ENCODE measurements at regions not wholly inside any gene's neighbourhood (a gene's known extent, or its start where the extent isn't known, plus 50 kb on each side); places are given as distances from the start of the nearest gene placed in this dataset.
"Not testable (repeated sequence)": the region's sequence is repeated elsewhere in the genome, so short reads cannot be mapped to it uniquely, and the experiment has no call there.

DNA sequence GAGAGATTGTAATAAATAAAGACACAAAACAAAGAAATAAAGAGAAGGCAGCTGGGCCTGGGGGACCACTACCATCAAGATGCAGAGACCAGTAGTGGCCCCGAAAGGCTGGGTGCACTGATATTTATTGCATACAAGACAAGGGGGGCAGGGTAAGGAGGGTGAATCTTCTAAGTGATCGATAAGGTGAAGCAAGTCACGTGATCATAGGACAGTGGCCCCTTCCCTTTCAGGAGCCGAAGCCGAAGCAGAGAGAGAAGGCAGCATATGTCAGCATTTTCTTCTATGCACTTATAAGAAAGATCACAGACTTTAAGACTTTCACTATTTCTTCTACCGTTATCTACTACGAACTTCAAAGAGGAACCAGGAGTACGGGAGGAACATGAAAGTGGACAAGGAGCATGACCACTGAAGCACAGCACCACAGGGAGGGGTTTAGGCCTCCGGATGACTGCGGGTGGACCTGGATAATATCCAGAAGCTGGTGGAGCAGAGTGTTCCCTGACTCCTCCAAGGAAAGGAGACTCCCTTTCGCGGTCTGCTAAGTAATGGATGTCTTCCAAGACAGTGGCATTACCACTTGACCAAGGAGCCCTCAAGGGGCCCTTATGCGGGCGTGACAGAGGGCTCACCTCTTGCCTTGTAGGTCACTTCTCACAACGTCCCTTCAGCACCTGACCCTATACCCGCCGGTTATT lies 126.4 kb downstream of the RBM46 start:
- not testable (repeated sequence) for DNase-seq (ENCODE audit: low spot score)

GRCh38 chr4:154908168-154908567 lies 127.1 kb downstream of the RBM46 start:
- no peak for DNase-seq (ENCODE audit: low spot score)

- no peak for DNase-seq (ENCODE audit: low spot score)
These were observed 130.0 kb downstream of the RBM46 start for GRCh38 chr4:154911097-154911496.

DNA sequence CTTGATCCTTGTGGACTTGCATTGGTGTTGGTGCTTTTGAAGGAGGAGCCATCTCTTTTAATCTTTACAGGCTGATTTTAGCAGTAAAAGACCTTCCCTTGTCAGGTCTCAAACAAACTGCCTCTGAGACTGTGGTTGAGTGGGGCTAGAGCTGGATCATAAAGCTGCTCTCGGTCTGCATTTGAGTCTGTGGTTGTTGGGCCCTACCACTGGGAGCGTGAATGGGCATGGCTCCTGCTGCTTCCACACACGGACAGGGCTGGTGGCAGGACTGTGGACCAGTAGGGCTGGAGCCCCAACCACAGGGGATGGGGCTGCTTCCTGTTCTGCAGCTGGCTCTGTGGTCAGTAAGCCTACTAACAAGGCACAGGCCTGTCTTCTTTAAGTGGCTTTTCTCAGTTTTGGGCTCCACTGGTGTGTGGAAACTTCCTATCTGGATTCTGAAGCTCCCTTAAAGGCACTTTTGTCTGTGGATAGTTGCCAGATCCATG lies 130.6 kb downstream of the RBM46 start:
- no peak for DNase-seq (ENCODE audit: low spot score)

DNA sequence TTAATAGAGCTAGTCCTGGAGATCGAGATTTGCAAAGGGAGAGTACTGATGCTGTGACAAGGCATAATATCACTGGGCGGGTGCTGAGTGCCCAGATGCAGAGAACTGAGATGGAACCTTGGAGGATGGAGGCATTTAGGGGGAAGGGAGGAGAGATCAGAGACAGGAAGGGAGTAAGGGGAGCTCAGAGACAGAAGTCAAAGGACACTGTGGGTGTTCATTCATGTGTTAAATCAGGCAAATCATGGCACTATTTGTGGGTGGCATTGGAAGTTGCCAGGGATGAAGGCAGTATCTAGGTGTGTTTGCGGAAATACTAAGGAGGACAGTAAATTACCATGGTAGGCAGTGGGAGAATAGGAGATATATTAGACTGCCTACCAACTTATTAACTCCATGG lies 135.0 kb downstream of the RBM46 start:
- no peak for DNase-seq (ENCODE audit: low spot score)

DNA sequence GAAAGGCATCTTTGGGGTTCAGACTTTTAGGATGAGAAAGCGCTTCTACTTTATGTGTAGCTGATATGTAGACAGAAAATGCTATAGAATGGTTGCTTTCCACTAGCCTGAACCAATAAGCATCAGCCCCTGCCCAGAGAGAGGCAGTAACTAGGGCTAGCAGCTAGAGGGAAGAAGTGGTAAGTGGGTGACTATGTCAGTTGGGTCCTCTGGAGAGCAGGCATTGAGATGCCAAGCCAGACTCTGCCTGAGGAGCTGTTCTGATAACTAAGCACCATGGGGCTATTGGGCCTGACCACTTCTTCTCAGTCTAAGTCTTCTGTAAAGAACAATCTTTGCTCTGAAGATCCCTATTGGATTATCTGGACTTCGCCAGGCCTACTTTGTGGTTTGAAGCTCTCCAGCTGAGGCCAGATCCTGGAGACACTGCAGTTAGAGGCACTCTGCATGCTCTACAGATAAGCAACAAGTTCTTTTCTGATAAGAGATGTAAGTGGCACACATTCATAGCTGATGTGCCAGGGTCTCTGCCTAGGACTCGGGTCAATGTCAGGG lies 146.1 kb downstream of the RBM46 start:
- DNase-seq (ENCODE audit: low spot score) = no peak

DNA sequence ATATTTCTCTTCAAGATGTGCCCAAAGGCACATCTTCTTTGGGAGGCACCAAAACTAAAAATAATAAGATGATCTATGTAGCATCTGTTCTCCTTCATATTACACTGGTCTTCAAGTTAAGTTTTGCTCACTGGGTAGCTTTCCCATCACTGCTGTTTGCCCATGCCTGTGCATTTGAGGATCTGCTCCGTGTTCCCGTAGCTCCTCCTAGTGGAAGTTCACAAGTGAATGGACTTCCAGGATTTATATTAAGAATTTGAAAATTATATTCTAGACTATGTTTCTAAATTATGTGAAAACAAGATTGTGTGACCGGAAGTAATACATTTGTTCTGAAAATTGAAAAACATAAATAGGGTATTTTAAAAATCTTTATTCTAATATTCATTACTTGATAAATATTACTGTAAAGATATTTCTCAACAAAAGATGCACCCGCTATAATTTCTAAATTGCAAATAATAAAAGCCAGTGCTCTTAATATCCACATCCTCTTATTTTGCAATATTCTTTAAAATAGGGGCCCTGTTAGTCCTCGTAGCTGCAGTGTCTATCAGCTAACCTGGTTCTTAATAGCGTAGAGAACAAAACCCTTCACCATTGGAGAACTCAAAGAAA lies 147.7 kb downstream of the RBM46 start:
- no peak for DNase-seq (ENCODE audit: low spot score)

DNA sequence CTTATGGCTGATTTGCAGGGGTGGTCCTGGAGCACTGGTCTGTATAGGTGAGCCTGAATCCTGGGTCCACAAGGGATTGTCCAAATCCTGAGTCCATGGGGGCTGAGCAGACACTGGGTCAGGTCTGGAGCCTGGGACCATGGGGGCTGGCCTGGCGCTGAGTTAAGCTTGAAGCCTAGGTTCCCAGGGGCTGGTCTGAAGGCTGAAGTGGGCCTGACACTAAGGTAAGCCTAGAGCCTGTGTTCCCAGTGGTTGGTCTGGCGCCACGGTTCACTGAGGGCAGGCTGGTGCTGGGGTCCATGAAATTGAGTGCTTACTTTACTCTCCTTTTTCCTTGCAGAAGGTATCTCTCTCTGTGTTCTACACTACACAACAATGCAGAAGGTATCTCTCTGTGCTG lies 155.8 kb downstream of the RBM46 start:
- DNase-seq (ENCODE audit: low spot score) = no peak

GRCh38 chr4:154939851-154940250 lies 158.8 kb downstream of the RBM46 start:
- no peak for DNase-seq (ENCODE audit: low spot score)

DNA sequence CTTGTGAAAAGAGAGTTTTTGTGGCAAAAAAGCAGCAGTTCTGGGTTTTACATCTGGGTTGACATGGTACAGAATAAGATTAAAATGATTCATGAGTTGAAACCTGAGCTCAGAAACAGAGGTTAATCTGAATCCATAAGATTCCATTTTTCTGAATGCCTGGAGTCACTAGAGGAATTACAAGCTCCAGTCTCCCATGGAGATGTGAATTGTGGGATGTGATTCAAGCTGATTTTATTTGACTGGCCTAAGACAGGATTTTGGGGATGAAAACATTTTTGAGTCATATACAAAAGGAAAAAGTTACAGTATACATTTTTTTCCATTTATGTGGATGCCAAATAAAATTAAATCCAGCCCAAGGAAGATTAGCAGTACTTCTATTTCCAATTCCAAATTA lies 161.1 kb downstream of the RBM46 start:
- no peak for DNase-seq (ENCODE audit: low spot score)

GRCh38 chr4:154944996-154945395 lies 163.9 kb downstream of the RBM46 start:
- no peak for DNase-seq (ENCODE audit: low spot score)

- no peak for DNase-seq (ENCODE audit: low spot score)
These were observed 165.0 kb downstream of the RBM46 start for GRCh38 chr4:154946113-154946512.

GRCh38 chr4:154953691-154954090 lies 172.6 kb downstream of the RBM46 start:
- no peak for DNase-seq (ENCODE audit: low spot score)

DNA sequence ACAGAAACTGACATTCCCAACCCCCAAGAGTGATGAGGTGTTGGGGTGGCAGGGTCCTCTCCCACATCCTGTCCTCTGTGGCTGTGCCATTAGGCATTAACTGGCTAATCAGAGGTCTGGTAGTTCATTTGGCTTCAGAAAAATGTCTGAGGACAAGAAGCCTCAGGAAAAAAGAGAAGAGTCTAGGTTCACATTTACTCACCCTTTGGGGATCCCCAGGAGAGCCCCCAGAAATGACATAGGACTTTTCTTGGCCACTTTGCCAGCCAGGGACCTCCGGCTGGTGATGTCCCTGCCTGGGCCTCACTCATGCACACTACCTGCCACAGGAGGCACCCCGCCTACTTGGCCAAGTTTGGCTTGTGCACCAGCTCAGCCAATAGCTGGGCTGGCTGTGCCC lies 173.0 kb downstream of the RBM46 start:
- DNase-seq (ENCODE audit: low spot score) = no peak

DNA sequence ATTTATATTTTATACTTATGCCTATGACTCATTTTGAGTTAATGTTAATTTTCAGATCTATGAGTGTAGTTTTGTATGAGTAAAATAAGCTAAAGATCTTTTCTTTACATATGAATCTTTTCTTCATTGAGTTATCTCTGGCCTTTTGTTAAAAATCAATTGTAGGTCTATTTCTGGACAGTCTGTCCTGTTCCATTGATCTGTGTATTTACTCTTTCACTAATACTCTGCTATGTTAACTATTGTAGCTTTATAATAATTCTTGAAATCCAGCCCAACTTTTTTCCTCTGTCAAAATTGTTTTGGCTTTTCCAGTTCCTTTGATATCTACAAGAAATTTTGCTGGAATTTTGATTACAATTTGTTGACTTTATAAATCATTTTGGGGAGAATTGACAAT lies 177.0 kb downstream of the RBM46 start:
- no peak for DNase-seq (ENCODE audit: low spot score)

GRCh38 chr4:154958621-154959358 lies 177.7 kb downstream of the RBM46 start:
- DNase-seq (ENCODE audit: low spot score) = peak; percentile 54

DNA sequence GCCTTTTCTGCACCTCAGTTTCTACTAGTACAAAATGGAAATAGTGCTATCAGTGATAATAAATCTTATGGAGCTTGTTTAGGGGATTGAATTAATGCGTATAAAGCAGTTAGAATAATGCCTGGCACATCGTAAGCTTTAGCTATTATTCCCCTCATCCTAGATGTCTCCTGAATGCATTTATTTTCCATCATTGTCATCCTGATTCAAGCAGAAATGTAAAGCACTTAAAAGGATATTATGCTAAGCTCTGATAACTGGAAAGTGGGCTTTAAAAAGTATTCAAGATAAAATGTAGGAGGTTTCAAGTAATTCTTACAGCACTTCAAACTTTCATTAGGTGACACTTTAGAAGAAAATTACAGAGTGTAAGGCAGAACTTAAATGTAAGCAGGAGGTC lies 178.7 kb downstream of the RBM46 start:
- no peak for DNase-seq (ENCODE audit: low spot score)

- no peak for DNase-seq (ENCODE audit: low spot score)
These were observed 179.4 kb downstream of the RBM46 start for GRCh38 chr4:154960476-154960875.

GRCh38 chr4:154961263-154961662 lies 180.2 kb downstream of the RBM46 start:
- DNase-seq (ENCODE audit: low spot score) = no peak

DNA sequence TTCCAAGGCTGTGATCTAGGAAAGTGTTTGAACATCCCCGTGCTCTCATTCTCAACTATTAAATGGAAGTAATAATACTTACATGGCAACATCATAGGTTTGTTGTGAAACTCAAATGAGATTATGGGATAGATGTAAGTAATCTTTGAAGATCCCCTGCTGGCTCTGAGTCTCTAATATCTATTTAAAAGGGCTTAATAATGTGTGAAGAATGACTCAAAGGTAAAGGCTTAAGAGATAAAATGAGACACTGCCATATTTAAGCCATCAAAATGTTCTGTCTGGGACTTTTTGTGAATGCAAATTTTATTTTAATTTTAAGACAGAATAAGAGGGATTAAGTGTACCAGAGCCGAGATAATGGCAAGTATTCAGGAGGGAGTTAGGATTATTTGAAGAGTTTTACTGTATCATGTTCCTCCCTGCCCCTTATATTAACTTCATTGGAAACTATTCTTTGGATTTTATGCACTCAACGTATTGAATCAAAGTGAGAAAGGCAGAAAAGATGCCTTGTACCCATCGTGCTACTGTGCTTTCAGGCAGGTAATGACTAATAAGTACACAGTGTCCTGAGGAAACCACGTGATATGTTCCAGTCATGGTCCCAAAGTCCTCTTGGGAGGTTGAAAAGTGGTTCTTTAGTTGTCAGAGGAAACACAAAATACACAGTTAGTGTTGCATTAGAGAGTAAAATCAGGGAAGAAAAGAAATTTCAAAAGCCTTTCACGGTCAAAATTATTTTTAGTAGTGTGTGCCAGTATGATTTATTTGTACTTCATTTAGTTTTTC lies 192.4 kb downstream of the RBM46 start:
- DNase-seq (ENCODE audit: low spot score) = no peak

- no peak for DNase-seq (ENCODE audit: low spot score)
These were observed 196.2 kb downstream of the RBM46 start for GRCh38 chr4:154977228-154977627.

Data from ureter (tissue), 1 donor.